Stimulated activated CD8-positive, alpha-beta memory T cell treated with anti-CD3 and anti-CD28 coated beads, Interleukin-4, amount 100 ng/mL, for 48 hours (primary cell): ENCODE measurements at regions not wholly inside any gene's neighbourhood (a gene's known extent, or its start where the extent isn't known, plus 50 kb on each side); places are given as distances from the start of the nearest gene placed in this dataset.

Source experiments
- DNase-seq: peaks from one replicate; pipeline ENCODE4 v3.0.0-alpha.2; 2020

- DNase-seq = no peak
These were observed 523.2 kb downstream of the GATA3 start for GRCh38 chr10:8577686-8578085.

GRCh38 chr10:8581521-8582225 lies 527.2 kb downstream of the GATA3 start:
- no peak for DNase-seq

GRCh38 chr10:8583096-8583495 lies 528.6 kb downstream of the GATA3 start:
- no peak for DNase-seq

- DNase-seq = no peak
These were observed 530.2 kb downstream of the GATA3 start for GRCh38 chr10:8584666-8585065.

- DNase-seq = peak; percentile 49
These were observed 532.0 kb downstream of the GATA3 start for GRCh38 chr10:8586504-8586903.

GRCh38 chr10:8588135-8588534 lies 533.6 kb downstream of the GATA3 start:
- no peak for DNase-seq

- DNase-seq = no peak
These were observed 536.0 kb downstream of the GATA3 start for GRCh38 chr10:8590518-8590917.

GRCh38 chr10:8591640-8592039 lies 537.2 kb downstream of the GATA3 start:
- no peak for DNase-seq

GRCh38 chr10:8594176-8594575 lies 539.7 kb downstream of the GATA3 start:
- DNase-seq = no peak

GRCh38 chr10:8594711-8595110 lies 540.2 kb downstream of the GATA3 start:
- no peak for DNase-seq

- no peak for DNase-seq
These were observed 540.7 kb downstream of the GATA3 start for GRCh38 chr10:8595140-8595539.

- DNase-seq = no peak
These were observed 542.5 kb downstream of the GATA3 start for GRCh38 chr10:8596929-8597472.

- DNase-seq = no peak
These were observed 545.7 kb downstream of the GATA3 start for GRCh38 chr10:8600192-8600591.

- DNase-seq = no peak
These were observed 548.3 kb downstream of the GATA3 start for GRCh38 chr10:8602821-8603220.

GRCh38 chr10:8614054-8614565 lies 559.6 kb downstream of the GATA3 start:
- no peak for DNase-seq

- no peak for DNase-seq
These were observed 560.6 kb downstream of the GATA3 start for GRCh38 chr10:8615118-8615517.

- DNase-seq = no peak
These were observed 561.7 kb downstream of the GATA3 start for GRCh38 chr10:8616166-8616565.

GRCh38 chr10:8617792-8618191 lies 563.3 kb downstream of the GATA3 start:
- DNase-seq = no peak

- no peak for DNase-seq
These were observed 564.3 kb downstream of the GATA3 start for GRCh38 chr10:8618834-8619233.

GRCh38 chr10:8628351-8628750 lies 573.9 kb downstream of the GATA3 start:
- no peak for DNase-seq

- no peak for DNase-seq
These were observed 579.4 kb downstream of the GATA3 start for GRCh38 chr10:8633909-8634308.

GRCh38 chr10:8636371-8636770 lies 581.9 kb downstream of the GATA3 start:
- DNase-seq = no peak

GRCh38 chr10:8637640-8638039 lies 583.2 kb downstream of the GATA3 start:
- DNase-seq = no peak

GRCh38 chr10:8638088-8638672 lies 583.7 kb downstream of the GATA3 start:
- DNase-seq = no peak
